ENCODE measurements at regions not wholly inside any gene's neighbourhood (a gene's known extent, or its start where the extent isn't known, plus 50 kb on each side); places are given as distances from the start of the nearest gene placed in this dataset.
A peak's percentile ranks its signal among the peaks of the same experiment; 100 is the strongest.
"Not testable (repeated sequence)": the region's sequence is repeated elsewhere in the genome, so short reads cannot be mapped to it uniquely, and the experiment has no call there.

DNA sequence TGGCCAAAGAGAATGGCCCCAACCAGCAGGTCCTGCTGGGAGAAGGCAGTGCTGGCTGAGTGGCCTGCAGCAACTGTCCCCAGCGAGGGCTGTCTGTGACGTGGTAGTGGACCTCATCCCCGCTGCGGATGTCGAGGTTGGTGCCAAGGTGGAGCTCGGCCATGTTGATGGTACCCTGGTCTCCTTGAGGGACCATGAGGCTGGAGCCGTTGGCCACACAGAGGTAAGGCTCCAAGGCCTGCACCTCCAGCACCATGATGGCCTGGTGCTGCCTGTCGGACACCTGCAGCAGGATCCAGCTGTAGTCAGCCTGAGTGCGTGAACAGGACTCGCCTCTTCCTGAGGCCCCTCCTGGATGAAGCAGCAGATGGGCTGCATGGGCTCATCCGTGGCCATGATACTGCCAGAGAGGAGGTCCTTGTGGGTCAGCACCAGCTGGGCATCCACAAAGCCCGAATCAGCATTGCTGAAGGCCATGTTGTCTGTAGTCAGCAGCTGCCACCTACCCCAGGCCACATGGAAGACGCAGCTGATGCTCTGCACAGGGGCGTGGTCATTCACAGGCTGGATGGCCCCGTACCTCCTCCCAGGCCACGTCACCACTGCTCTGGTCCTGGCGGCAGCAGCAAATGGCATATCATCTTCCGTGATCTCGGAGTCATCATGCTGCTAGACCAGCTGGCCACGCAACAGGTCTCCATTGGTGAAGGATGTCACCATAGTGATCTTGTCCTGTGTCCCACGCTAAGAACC lies 167.5 kb downstream of the GOLGA6L4 start:
- TF ChIP-seq, protein P1, sequence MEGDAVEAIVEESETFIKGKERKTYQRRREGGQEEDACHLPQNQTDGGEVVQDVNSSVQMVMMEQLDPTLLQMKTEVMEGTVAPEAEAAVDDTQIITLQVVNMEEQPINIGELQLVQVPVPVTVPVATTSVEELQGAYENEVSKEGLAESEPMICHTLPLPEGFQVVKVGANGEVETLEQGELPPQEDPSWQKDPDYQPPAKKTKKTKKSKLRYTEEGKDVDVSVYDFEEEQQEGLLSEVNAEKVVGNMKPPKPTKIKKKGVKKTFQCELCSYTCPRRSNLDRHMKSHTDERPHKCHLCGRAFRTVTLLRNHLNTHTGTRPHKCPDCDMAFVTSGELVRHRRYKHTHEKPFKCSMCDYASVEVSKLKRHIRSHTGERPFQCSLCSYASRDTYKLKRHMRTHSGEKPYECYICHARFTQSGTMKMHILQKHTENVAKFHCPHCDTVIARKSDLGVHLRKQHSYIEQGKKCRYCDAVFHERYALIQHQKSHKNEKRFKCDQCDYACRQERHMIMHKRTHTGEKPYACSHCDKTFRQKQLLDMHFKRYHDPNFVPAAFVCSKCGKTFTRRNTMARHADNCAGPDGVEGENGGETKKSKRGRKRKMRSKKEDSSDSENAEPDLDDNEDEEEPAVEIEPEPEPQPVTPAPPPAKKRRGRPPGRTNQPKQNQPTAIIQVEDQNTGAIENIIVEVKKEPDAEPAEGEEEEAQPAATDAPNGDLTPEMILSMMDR (IDR thresholded peaks at IDR 0.05): no peak
- no peak for DNase-seq (ENCODE audit: low spot score in 2 of 2)
- no peak overlapping the region for H3K4me3 ChIP-seq

DNA sequence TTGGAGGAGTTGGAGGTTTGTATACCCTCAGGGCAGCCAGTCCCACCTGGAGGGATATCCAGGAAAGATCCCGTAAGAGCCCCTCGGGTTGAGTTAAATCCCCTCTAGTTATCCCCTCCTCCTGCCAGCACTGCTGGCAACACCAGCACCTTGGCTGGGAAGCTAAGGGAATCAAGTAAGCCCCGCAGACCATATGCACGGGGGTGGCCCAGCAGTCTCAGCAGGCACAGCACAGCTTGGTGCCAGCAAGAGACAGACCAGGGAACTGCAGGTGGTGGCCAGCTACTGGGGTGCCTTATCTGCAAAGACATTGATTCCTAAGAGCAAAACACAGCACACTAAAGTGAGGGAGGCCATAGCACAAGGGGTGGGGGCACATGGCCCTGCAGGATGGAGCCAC lies 173.8 kb downstream of the GOLGA6L4 start:
- H3K27ac ChIP-seq; H3K36me3 ChIP-seq; DNase-seq (ENCODE audit: low spot score in 2 of 2); H3K4me3 ChIP-seq; H3K4me1 ChIP-seq; H3K9me3 ChIP-seq; H3K27me3 ChIP-seq; intact Hi-C loops (cut with DNase I): not testable (repeated sequence)

More for the DNA sequence above, 167.5 kb downstream of the GOLGA6L4 start:
- intact Hi-C loops (cut with DNase I): no loop called here
- H3K4me1 ChIP-seq: no peaks in the 10 kb centered on the region
- no peaks in the 10 kb centered on the region for H3K27me3 ChIP-seq
- H3K27ac ChIP-seq: no peak overlapping the region
- no peaks in the 10 kb centered on the region for H3K9me3 ChIP-seq
- H3K36me3 ChIP-seq: no peaks in the 10 kb centered on the region

DNA sequence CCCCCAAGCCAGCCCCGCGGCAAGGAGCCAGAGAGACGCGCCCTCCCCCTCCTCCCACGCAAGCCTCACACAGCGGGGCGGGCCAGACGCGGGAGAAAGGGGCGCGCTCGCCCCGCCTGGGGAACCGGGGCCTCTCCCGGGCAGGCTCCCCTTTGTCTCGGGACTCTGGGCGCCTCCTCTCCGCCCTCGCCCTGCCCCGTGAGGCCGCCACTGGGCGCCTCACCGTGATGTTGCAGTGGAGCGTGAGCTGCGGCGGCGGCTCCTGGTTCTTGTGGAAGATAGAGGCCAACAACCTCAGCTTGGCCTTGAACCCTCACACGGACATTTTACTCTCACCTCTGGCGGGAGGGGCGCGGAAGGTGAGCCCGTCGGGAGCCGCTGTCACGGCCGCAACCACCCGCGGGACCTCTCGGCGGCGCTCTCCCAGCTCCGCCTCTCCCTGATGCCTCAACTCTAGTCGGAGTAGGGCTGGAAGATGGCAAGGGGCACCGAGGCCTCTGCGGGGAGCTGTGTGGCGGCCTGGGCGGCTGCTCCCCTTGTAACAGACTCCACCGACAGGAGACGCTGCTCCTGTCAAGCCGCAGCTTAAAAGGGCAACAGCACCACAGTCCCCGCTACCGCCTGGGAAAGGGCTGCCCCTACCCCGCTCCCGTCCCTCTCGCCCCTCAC lies 179.2 kb upstream of the ZSCAN2 start:
- H3K4me1 ChIP-seq; H3K27me3 ChIP-seq; H3K36me3 ChIP-seq; intact Hi-C loops (cut with DNase I); H3K9me3 ChIP-seq: not testable (repeated sequence)
- H3K27ac ChIP-seq: peak overlapping the region; percentile 77 to 94
- DNase-seq (ENCODE audit: low spot score in 2 of 2): peak in 1 of 2 donors; percentile 19
- H3K4me3 ChIP-seq: peak overlapping the region; percentile 36 to 77

DNA sequence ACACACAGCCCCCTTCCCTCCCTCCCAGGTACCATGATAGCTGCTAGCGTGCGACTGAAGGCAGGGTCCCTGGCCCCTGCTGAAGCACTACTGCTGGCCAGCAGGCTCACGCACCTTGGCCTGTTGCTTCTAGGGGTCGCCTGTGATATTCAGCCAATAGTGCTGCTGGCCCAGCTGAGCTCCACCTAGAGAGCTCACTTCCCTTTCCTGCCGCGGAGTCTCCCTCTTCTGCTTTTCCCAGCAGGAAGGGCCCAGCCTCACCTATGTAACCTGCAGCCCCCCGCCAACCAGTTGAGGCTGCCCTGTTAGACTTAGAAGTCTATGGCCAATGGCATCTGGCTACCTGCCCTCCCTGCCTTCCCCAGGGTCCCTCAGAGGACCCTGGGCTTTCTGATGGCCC lies 175.5 kb upstream of the ZSCAN2 start:
- H3K36me3 ChIP-seq: not testable (repeated sequence)
- DNase-seq (ENCODE audit: low spot score in 2 of 2): peak in 1 of 2 donors; percentile 55

DNA sequence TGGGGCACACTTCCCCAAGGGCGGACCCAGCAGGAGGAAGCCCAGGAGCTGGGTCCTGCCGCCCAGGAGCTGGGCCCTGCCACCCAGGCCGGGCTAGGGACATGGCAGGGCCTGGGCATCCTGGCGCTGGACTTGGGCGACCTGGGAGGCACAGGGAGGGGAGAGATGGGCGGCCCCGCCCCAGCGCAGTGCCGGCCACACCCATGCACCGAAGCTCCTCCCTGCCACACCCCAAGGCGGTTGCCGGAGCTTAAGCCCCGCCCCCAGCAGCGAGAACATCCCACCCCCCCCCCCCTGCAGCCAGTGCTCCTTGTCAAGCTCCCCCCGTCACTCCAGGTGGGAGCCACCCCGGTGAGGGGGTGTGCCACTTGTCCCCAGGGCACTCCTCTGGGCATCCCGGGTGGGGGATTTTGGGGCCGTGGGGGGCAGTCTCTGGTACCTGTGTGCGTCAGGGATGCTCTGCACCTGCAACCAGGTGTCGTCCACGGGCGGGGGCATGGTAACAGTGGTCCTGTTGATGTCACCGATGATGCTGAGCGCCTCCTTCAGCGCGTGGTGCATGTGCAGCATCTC lies 127.4 kb upstream of the ZSCAN2 start:
- H3K9me3 ChIP-seq; H3K4me1 ChIP-seq; H3K4me3 ChIP-seq; DNase-seq (ENCODE audit: low spot score in 2 of 2); H3K27ac ChIP-seq; intact Hi-C loops (cut with DNase I); H3K27me3 ChIP-seq; H3K36me3 ChIP-seq: not testable (repeated sequence)

More for the DNA sequence above, 175.5 kb upstream of the ZSCAN2 start:
- H3K27me3 ChIP-seq; H3K9me3 ChIP-seq; intact Hi-C loops (cut with DNase I); H3K27ac ChIP-seq; H3K4me1 ChIP-seq; H3K4me3 ChIP-seq: not testable (repeated sequence)

DNA sequence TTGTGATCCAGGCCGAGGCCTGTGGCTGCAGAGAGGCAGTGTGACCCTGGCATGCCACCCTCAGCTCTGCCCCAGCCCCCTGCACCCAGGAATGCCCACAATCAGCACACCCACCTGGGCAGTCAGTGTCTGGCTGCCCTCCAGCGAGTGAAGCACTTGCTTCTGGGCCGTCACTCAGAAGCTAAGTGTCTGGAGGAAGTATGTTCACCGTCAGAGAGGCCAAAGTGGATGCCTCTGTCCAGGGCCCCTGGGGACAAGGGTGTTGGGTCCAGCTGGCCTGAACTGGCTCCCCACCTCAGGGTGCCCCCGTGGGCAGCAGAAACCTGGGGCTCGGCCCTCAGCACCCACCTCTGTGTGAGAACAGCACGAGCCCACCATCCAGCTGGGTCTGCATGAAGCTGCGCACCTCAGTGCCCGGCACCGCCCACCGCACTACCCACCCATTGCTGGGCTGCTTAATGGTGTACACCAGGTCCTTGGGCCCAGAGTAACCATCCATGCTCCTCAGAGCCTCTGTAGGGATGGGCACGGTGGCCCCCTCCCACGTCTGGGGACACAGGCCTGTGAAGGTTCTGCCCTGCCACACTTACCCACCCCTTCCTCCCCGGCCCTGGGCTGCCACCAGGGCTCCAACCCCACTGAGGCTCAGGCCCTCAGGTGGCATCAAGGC lies 124.3 kb upstream of the ZSCAN2 start:
- DNase-seq (ENCODE audit: low spot score in 2 of 2); H3K27ac ChIP-seq; H3K4me3 ChIP-seq; intact Hi-C loops (cut with DNase I); H3K9me3 ChIP-seq; H3K4me1 ChIP-seq; H3K27me3 ChIP-seq; H3K36me3 ChIP-seq: not testable (repeated sequence)

DNA sequence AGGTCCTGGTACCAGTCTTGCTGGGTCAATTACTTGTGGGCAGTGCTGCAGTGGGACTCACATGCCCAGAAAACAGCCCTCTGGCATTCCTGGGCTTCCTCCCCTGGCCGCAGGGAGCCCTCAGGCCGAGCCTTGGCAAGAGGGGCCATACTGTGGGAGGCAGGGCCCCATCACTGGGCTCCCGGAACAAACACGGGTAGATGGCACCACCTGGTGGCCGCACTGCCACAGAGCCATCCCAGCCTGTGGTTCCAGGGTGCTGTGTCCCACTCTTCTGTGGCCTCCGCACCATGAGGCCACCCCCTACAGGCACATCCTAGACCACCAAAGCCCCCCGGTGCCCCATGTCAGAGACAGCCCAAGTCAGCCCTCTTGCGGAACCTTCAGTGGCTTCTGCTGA lies 123.3 kb upstream of the ZSCAN2 start:
- intact Hi-C loops (cut with DNase I); H3K27ac ChIP-seq; H3K4me1 ChIP-seq; H3K27me3 ChIP-seq; H3K4me3 ChIP-seq; H3K36me3 ChIP-seq; H3K9me3 ChIP-seq; DNase-seq (ENCODE audit: low spot score in 2 of 2): not testable (repeated sequence)

DNA sequence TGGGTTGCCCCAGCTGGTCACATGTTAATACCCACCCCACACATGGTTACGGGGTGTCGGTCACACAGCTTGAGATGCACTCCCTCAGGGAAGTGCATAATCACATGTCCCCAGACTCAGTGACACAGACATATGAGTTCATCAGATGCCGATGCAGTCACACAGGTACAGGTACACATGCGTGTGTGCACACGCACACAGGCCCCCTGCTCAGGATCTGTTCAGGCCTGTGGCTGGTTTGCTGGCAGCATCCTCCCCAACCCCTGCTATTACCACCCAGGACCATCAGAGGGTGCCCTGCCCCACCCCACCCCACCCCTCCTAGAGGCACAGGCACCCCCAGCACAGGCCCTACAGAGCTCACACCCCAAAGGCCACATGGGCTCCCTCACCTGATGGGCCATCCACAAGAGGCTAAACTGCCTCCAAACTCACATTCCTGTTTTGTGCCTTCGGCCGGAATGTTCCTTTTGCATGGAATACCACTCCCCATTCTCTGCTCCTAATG lies 120.6 kb upstream of the ZSCAN2 start:
- H3K27ac ChIP-seq; intact Hi-C loops (cut with DNase I); H3K4me3 ChIP-seq; H3K36me3 ChIP-seq; H3K9me3 ChIP-seq; DNase-seq (ENCODE audit: low spot score in 2 of 2); H3K27me3 ChIP-seq; H3K4me1 ChIP-seq: not testable (repeated sequence)

DNA sequence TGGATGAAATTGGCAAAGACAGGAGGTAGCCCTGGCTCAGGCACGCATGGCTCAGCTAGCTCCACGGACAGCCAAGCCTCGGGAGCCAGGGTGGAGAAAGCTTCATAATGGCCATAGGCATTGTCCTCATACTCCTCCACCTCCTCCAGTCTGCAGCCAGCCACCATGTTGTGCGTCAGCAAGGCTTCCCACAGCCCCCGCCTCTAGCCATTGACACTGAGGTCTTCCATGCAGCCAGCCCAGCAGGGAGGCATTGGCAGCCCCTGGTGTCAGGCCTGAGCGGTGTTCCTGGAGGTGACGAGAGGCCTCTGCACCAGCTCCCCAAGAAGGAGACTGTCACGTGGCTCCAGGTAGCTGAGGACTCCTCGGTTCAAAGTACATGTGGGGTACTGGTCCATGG lies 117.0 kb upstream of the ZSCAN2 start:
- H3K4me3 ChIP-seq; H3K27me3 ChIP-seq; H3K36me3 ChIP-seq; intact Hi-C loops (cut with DNase I); DNase-seq (ENCODE audit: low spot score in 2 of 2); H3K9me3 ChIP-seq; H3K4me1 ChIP-seq; H3K27ac ChIP-seq: not testable (repeated sequence)

DNA sequence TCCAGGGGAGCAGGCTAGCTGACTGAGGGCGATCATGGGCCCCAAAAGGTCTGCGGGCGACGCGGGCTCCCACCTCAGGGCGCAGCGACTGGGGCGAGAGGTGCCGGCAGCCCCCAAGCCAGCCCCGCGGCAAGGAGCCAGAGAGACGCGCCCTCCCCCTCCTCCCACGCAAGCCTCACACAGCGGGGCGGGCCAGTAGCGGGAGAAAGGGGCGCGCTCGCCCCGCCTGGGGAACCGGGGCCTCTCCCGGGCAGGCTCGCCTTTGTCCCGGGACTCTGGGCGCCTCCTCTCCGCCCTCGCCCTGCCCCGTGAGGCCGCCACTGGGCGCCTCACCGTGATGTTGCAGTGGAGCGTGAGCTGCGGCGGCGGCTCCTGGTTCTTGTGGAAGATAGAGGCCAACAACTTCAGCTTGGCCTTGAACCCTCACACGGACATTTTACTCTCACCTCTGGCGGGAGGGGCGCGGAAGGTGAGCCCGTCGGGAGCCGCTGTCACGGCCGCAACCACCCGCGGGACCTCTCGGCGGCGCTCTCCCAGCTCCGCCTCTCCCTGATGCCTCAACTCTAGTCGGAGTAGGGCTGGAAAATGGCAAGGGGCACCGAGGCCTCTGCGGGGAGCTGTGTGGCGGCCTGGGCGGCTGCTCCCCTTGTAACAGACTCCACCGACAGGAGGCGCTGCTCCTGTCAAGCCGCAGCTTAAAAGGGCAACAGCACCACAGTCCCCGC lies 100.5 kb upstream of the ZSCAN2 start:
- H3K36me3 ChIP-seq; H3K4me1 ChIP-seq; H3K9me3 ChIP-seq; intact Hi-C loops (cut with DNase I); H3K27me3 ChIP-seq: not testable (repeated sequence)
- DNase-seq (ENCODE audit: low spot score in 2 of 2): peak in 1 of 2 donors; percentile 68
- Histone ChIP-seq H3K4me3 (peak overlapping the region; percentile 26 to 55), H3K27ac (peak overlapping the region; percentile 61 to 72)

DNA sequence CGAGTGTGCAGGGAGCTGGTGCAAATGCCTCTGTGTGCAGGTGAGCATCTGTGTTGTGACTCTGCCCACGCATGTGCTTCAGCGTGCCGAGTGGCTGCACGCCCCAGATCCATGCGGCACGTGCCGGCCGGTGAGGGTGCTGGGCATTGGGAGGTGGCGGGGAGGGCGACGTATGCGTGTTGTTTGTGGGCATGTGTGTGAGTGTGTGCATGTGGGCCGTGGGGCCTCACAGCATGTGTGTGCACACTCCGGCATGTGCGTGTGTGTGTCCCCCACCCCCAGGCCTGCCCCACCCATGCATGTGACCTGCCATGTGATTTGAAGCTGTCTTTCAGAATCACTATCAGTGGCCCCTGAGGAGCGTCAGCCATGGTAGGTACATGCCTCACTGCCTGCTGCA lies 97.7 kb upstream of the ZSCAN2 start:
- H3K36me3 ChIP-seq; H3K4me3 ChIP-seq; H3K4me1 ChIP-seq; DNase-seq (ENCODE audit: low spot score in 2 of 2); H3K9me3 ChIP-seq; H3K27me3 ChIP-seq; H3K27ac ChIP-seq; intact Hi-C loops (cut with DNase I): not testable (repeated sequence)

DNA sequence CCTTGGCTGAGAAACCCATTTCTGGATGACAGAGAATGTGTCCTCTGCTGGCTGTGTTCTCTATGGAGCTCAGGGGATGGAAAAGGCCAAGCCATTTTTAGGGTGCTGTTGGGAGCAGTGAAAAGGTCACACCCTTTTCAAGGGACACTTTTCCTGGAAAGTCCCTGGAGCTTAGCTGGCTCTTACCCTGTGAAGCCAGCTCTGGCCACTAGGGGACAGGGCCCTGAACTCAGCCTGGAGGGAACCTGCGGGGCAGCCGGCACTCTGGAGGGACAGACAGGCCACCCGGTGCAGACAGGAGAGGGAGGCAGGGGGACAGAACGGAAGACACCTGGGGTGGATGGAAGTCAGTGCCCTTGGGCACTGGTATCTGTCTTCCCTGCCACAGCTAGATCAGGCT lies 95.3 kb upstream of the ZSCAN2 start:
- intact Hi-C loops (cut with DNase I); H3K4me1 ChIP-seq; H3K9me3 ChIP-seq; H3K36me3 ChIP-seq; DNase-seq (ENCODE audit: low spot score in 2 of 2); H3K27ac ChIP-seq; H3K4me3 ChIP-seq; H3K27me3 ChIP-seq: not testable (repeated sequence)

All from ascending aorta (tissue), 2 donors.